Brain microvascular endothelial cell (primary cell): ENCODE measurements at regions not wholly inside any gene's neighbourhood (a gene's known extent, or its start where the extent isn't known, plus 50 kb on each side); places are given as distances from the start of the nearest gene placed in this dataset.

Experiments used
- DNase-seq: peaks from one replicate; pipeline ENCODE4 v3.0.0-alpha.2; 2020
- H3K27ac ChIP-seq: fragments of 250-450 bp; sonication (Bioruptor Pico); 2 replicates; pipeline ENCODE4 v1.5.1; 2020; ENCODE audit warnings: mild to moderate bottlenecking, moderate library complexity
- H3K27me3 ChIP-seq: fragments of 250-450 bp; sonication (Bioruptor Pico); replicated peaks from 2 replicates; pipeline ENCODE4 v1.5.1; 2020; ENCODE audit warnings: mild to moderate bottlenecking
- H3K36me3 ChIP-seq: fragments of 250-450 bp; sonication (Bioruptor Pico); replicated peaks from 2 replicates; pipeline ENCODE4 v1.5.1; 2020; ENCODE audit warnings: mild to moderate bottlenecking
- H3K4me3 ChIP-seq: 2 replicates; pipeline ENCODE4 v1.5.1; 2011; ENCODE audit warnings: low read depth, mild to moderate bottlenecking, control low read depth, low read length, moderate library complexity
- in situ Hi-C: cut with HindIII; loops from 2 replicates; pipeline ENCODE4 v1.10.0; 2017; ENCODE audit warnings: low sequenced_read_pairs, low pct_ligation_motif_present
- TF ChIP-seq, protein P1 (sequence below): IDR thresholded peaks from 2 replicates; pipeline ENCODE4 v1.5.1; 2011; ENCODE audit warnings: low read depth, mild to moderate bottlenecking, moderate library complexity, low read length, control low read depth, inconsistent platforms; ENCODE audit errors: missing control alignments

DNA sequence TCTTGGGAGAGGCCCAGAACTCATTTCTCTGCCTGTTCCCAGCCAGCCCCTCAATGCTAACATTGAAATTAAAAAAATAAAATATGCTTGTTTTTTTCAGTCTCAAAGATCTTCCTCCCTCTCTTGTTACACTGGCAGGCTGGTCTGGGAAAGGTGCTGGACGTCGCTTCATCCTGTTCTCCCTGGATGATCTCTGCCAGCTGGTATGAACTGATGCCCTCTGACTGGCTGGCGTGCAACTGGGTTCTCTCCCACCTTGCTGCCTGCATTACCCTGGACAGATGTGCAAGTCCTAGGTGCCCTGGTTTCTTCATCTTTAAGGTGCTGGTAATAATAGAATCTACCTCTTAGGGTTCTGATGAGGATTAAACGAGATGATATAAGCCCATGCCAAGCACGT, 263.9 kb upstream of the PROK2 start:
- in situ Hi-C loops, result no loop called here
- Histone ChIP-seq H3K27ac (no peak overlapping the region), H3K27me3 (no peaks in the 10 kb centered on the region), H3K36me3 (no peaks in the 10 kb centered on the region), H3K4me3 (no peak overlapping the region)
- TF ChIP-seq, protein P1, sequence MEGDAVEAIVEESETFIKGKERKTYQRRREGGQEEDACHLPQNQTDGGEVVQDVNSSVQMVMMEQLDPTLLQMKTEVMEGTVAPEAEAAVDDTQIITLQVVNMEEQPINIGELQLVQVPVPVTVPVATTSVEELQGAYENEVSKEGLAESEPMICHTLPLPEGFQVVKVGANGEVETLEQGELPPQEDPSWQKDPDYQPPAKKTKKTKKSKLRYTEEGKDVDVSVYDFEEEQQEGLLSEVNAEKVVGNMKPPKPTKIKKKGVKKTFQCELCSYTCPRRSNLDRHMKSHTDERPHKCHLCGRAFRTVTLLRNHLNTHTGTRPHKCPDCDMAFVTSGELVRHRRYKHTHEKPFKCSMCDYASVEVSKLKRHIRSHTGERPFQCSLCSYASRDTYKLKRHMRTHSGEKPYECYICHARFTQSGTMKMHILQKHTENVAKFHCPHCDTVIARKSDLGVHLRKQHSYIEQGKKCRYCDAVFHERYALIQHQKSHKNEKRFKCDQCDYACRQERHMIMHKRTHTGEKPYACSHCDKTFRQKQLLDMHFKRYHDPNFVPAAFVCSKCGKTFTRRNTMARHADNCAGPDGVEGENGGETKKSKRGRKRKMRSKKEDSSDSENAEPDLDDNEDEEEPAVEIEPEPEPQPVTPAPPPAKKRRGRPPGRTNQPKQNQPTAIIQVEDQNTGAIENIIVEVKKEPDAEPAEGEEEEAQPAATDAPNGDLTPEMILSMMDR, result no peak
- DNase-seq, result no peak

DNA sequence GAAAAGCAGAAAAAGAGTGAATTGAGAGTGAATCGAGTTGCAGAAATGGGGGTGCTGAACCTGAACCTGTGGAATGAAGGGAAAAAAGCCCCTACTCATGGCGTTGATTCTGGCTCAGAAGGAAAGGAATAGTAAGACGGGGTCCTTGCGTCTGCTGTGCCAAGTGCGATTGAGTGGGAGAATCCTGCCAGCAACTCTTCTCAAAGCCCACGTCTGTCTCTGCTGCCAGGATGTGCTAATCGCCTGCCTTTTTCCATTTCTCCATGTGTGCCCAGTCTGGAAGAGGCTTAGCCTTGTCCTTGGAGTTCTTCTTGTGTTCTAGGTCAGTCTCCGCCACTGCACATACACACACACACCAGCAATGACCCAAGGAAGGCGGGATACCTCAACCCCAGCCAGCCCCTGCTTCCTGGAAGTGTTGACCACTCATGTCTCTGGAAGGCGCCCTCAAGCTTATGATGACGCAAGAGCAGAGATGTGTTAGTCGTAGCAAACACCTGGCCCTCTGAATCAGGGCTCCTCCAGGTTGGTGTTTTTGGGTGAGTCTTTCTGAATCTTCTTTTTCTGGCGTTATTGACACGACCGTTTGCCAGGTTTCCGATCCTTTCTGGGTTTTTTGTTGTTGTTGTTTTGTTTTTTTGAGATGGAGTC, 262.4 kb upstream of the PROK2 start:
- no peaks in the 10 kb centered on the region for H3K36me3 ChIP-seq
- in situ Hi-C loops, result no loop called here
- DNase-seq, result no peak
- TF ChIP-seq, protein P1, result no peak
- no peak overlapping the region for H3K27ac ChIP-seq
- no peak overlapping the region for H3K4me3 ChIP-seq
- H3K27me3 ChIP-seq, result no peaks in the 10 kb centered on the region

DNA sequence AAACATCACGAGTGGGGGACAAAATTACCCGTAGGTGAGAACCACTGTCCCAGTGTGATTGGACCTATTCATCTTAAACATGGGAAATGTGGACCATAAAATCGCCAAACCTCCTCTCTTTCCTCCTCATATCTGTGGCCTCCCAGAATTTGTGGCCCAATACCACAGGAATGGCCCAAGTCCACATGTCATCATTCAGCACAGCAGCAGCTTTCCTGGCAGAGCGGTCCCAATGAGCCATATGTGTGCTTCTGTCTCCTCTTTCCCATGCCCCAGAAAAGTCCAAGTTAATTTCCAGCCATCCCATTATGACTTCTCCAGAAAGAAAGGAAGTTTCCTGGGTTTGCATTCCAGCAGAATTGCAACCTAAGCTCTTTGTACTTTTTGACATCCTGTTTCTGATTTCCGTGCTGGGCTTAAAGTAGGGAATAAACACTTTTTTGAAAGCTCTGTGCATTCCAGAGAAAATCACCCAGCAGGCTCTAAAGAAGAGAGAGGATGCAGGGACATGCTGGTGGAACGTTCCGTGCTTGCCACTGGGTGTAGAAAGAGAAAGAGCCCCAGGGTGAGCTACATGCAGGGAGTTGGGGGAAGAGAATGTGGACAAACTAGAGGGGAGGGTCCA, 259.4 kb upstream of the PROK2 start:
- H3K27ac ChIP-seq, result no peak overlapping the region
- H3K36me3 ChIP-seq, result no peaks in the 10 kb centered on the region
- no peak overlapping the region for H3K4me3 ChIP-seq
- no peak for DNase-seq
- in situ Hi-C loops, result no loop called here
- TF ChIP-seq, protein P1, result no peak
- peaks cover 2% of the 10 kb centered on the region for H3K27me3 ChIP-seq

DNA sequence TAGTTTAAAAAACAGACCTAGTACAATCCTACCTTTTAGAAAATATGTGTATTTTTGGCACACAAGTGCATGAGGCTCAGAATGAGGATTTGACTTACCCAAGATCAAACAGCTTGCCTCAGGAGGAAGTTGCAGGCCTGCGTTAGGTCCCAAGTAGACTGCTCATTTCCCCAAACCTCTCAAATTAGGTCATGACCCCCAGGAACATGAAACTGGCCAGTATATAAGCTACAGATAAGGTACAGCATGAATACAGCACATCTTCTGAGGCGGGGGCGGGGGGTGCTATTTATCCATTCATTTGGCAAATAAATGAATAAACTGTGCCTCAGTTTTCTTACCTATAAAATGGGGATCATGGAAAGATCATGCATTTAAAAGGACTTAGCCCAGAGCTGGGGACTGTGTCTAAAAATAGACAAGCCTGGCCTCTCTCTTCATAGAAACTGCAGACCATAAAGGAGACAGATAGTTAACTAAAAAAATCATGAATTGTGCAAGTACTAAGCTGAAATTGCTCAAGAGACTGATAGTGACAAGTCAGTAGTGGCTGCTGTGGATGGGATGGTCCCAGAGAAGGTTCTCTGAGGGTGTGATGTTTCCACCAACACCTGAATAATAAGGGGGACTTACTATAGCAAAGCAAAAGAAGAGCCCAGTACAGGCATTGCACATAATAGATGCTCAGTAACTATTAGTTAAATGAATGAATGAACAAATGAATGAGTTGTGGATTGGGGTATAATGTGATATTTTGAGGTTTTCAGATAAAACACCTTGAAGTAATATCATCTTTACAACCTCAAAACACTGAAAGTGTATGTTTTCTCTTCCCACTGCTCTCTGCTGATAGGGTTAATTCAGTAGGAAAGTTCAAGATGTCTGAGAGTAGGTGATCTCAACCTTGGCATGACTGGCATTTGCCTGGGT, 258.5 kb upstream of the PROK2 start:
- no peak for DNase-seq
- Histone ChIP-seq H3K27me3 (peaks cover 2% of the 10 kb centered on the region), H3K4me3 (no peak overlapping the region), H3K36me3 (no peaks in the 10 kb centered on the region), H3K27ac (no peak overlapping the region)
- in situ Hi-C loops, result no loop called here
- TF ChIP-seq, protein P1, result no peak

DNA sequence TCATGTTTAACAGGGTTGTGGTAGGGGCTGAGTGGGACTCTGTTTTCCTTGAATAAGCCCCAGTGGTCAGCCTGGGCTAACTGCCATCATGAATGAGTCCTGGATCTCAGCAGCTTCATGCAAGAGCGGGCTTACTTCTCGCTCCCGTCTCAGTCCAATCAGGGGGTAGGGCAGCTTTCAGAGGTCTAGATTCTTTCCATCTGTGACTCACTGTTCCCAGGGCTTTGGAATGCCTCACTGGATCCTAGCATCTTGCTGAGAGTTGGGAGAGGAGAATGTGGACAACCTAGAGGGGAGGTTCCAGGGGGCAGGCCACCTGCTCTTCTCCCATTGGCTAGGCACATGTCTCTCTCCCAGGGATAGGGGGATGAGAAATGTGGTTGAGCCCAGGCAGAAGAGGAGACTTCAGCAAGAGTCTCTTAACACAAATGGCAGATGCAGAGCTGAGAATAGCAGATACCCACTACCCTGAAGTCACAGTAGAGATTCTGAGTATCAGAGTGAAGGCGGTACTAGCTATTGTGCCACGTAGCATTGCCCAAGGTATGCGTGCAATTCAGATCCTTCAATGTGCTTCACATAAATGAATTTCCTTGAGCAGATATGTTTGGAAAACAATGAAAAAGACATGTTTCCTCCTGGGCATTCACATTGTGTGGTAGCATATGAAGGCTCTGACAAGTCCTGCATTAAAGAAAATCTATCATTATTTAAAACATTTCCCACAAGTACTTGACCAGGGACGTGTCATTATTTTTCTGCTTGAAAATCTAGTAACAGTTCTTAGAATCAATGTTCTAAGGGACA, 257.7 kb upstream of the PROK2 start:
- Histone ChIP-seq H3K36me3 (no peaks in the 10 kb centered on the region), H3K4me3 (no peak overlapping the region), H3K27ac (no peak overlapping the region), H3K27me3 (peaks cover 2% of the 10 kb centered on the region)
- DNase-seq, result peak; percentile 11
- TF ChIP-seq, protein P1, result no peak
- in situ Hi-C loops, result no loop called here
